Thymus (tissue), 11 donors: ENCODE measurements at regions not wholly inside any gene's neighbourhood (a gene's known extent, or its start where the extent isn't known, plus 50 kb on each side); places are given as distances from the start of the nearest gene placed in this dataset.

Experiments used
- DNase-seq, 9 donors: peaks; one replicate each; pipeline ENCODE4 v3.0.0-alpha.2; 2013; ENCODE audit warnings: low spot score in 9 of 9, low read depth in 6 of 9, missing footprints in 1 of 9
- H3K27ac ChIP-seq, 2 donors: one replicate each; pipeline ENCODE4 v1.5.1; 2013; ENCODE audit warnings: control low read depth in 1 of 2, low read depth in 1 of 2, low read length in 1 of 2, mild to moderate bottlenecking in 1 of 2, moderate library complexity in 1 of 2
- H3K27me3 ChIP-seq, 2 donors: one replicate each; pipeline ENCODE4 v1.5.1; 2013; ENCODE audit warnings: low read length in 1 of 2; ENCODE audit not compliant: control insufficient read depth in 2 of 2, insufficient read depth in 1 of 2
- H3K36me3 ChIP-seq, 2 donors: one replicate each; pipeline ENCODE4 v1.5.1; 2013; ENCODE audit warnings: low read length in 1 of 2, mild to moderate bottlenecking in 1 of 2, moderate library complexity in 1 of 2; ENCODE audit not compliant: control insufficient read depth in 2 of 2, insufficient read depth in 2 of 2
- H3K4me1 ChIP-seq, 2 donors: one replicate each; pipeline ENCODE4 v1.5.1; 2013; ENCODE audit warnings: low read length in 2 of 2; ENCODE audit not compliant: control insufficient read depth in 2 of 2, insufficient read depth in 2 of 2
- H3K4me3 ChIP-seq, 2 donors: one replicate each; pipeline ENCODE4 v1.5.1; 2013; ENCODE audit warnings: low read length in 2 of 2, control low read depth in 1 of 2, mild to moderate bottlenecking in 1 of 2
- H3K9me3 ChIP-seq, 2 donors: one replicate each; pipeline ENCODE4 v1.5.1; 2013; ENCODE audit warnings: low read length in 1 of 2, mild to moderate bottlenecking in 1 of 2; ENCODE audit not compliant: control insufficient read depth in 2 of 2, insufficient read depth in 1 of 2
- WGBS: extraction: QIAGEN DNeasy Blood & Tissue Kit; methylation state at CpG from one replicate; pipeline ENCODE4 v1.1.7; 2013; 5-methylcytosine and 5-hydroxymethylcytosine counted together
- donor health status: healthy.

DNA sequence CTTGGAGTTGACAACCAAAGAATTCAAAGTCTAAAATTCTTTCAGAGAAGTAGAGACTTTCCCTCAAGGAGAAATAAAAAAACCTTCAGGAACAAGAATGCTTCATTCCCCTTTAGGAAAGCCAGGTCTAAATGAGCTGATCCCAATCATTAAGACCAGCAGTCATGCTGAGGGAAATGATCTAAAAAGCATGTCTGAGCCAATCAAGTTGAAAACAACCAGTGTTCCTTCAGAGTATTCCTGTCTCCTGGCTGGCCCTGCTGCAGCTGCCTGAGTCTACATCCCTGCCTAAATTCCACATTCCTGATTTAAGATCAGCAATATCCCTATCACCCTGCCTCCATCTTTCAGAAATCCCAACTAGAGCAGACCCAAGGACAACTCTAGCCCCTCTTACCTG is 244.5 kb downstream of the PLK2 start:
- Histone ChIP-seq H3K36me3 (no peaks in the 10 kb centered on the region), H3K4me1 (no peaks in the 10 kb centered on the region), H3K27ac (no peak overlapping the region), H3K4me3 (no peak overlapping the region), H3K9me3 (no peaks in the 10 kb centered on the region), H3K27me3 (no peaks in the 10 kb centered on the region)
- no peak for DNase-seq

DNA sequence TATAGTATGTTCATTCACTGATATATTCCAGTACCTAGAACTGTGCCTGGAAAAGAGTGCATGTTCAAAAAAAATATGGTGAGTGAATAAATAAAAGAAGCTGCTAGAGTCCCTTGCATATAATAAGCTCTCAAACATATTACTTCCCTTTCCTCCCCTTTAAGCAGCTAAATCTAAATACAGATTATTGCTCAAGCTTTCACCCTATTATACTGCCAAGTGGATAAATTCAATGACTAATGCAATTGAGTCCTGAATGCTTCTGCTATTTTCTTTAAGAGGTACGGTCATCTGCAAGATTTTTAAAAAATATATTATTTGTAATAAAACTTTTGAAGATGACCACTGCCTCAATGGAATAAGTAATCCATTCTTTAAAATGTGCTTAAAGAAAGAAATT is 248.4 kb downstream of the PLK2 start:
- DNase-seq, result no peak
- Histone ChIP-seq H3K9me3 (no peaks in the 10 kb centered on the region), H3K27ac (no peak overlapping the region), H3K36me3 (no peaks in the 10 kb centered on the region), H3K27me3 (no peaks in the 10 kb centered on the region), H3K4me3 (no peak overlapping the region), H3K4me1 (no peaks in the 10 kb centered on the region)
- 99% methylated on average over 1 of the region's 1 CpG for WGBS

- Histone ChIP-seq H3K27ac (no peak overlapping the region), H3K4me3 (no peak overlapping the region), H3K9me3 (no peaks in the 10 kb centered on the region), H3K36me3 (no peaks in the 10 kb centered on the region), H3K4me1 (no peaks in the 10 kb centered on the region), H3K27me3 (no peaks in the 10 kb centered on the region)
- DNase-seq, result no peak
- WGBS, result 93% methylated on average over 7 of the region's 7 CpGs
Observed at GRCh38 chr5:58208674-58209073, 251.2 kb downstream of the PLK2 start.

DNA sequence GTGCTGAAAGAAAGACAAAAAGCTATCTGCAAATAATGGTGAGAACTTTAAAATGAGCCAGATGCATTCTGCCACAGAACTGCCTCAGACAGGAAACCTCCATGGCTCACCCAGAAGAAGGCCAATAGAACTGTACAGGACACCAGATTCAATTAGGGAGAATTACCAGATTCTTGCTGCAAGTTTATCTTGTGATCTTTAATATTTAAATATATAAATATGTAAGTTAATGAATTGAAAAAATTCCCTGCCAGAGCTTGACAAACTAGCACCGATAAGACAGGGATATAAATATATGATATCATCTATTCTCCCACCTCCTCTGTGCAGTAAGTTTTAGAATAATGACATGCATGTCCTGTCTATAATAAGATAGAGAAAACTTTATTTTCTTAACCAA is 252.8 kb downstream of the PLK2 start:
- no peak for DNase-seq
- Histone ChIP-seq H3K27ac (no peak overlapping the region), H3K4me3 (no peak overlapping the region), H3K27me3 (no peaks in the 10 kb centered on the region), H3K36me3 (no peaks in the 10 kb centered on the region), H3K9me3 (no peaks in the 10 kb centered on the region), H3K4me1 (no peaks in the 10 kb centered on the region)
- WGBS, result 91% methylated on average over 1 of the region's 1 CpG

- H3K4me1 ChIP-seq, result no peaks in the 10 kb centered on the region
- no peak for DNase-seq
- 98% methylated on average over 3 of the region's 3 CpGs for WGBS
Observed at GRCh38 chr5:58204966-58205365, 254.9 kb downstream of the PLK2 start.

DNA sequence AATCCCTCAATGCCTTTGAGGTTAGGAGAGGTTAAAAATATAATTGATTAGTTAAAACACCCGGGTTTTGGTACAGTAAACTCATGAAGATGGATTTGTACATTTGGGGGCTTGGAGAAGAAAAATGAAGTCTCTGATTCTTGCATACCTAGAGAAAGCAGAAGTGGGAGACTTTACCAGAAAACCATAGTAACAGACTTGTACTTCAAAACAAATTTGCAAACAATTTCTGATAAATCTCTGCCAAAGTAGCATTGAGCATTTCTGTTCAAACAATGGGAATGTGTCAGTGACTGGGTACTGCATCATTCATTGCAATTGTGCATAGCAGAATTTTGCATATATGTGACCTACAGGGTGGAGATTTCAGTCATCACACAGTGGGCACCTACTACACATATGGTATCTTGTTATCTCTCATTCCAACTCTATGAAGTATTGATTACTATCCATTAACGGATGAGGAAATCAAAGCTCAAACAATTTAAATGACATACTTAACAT is 256.9 kb downstream of the PLK2 start:
- WGBS, result 92% methylated on average over 2 of the region's 2 CpGs
- no peaks in the 10 kb centered on the region for H3K9me3 ChIP-seq
- H3K36me3 ChIP-seq, result no peaks in the 10 kb centered on the region
- DNase-seq, result no peak
- H3K27ac ChIP-seq, result no peak overlapping the region
- no peak overlapping the region for H3K4me3 ChIP-seq
- no peaks in the 10 kb centered on the region for H3K27me3 ChIP-seq
- H3K4me1 ChIP-seq, result no peaks in the 10 kb centered on the region

More at GRCh38 chr5:58204966-58205365, 254.9 kb downstream of the PLK2 start:
- H3K27ac ChIP-seq, result no peak overlapping the region
- no peaks in the 10 kb centered on the region for H3K36me3 ChIP-seq
- H3K4me3 ChIP-seq, result no peak overlapping the region
- no peaks in the 10 kb centered on the region for H3K27me3 ChIP-seq
- no peaks in the 10 kb centered on the region for H3K9me3 ChIP-seq

DNA sequence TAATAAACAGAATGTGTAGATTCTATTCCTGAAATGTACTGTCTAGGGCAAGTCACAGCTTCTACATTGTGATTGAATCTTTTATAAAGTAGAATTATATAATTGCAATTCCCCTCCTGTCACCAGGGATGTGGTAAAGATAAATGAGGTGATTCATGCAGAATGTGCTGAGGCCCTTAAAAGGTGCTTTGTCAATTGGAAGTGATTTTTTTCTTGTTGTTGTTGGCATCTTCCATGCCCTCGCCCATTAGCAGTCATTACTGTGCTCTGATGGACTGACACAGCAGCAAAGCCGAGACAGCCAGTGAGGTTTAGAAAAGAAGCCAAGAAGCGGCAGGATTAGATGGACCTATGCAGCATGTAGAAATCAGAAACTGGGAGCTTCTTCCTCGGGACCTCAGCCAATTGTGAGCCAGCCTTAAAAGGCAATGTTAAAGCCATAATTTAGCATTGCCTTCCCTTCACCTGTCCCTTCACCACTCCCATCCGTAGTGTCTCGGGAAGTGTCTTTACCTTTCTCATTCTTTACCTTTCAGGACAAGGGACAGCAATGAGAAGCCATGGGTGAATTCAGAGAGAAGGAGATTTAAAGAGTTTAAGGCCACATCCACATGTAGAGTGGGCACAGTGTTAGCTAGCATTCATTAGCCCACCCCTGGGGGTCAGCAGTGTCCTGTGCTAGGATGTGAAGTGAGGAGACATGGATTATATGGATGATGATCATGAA is 257.8 kb downstream of the PLK2 start:
- Histone ChIP-seq H3K36me3 (no peaks in the 10 kb centered on the region), H3K4me3 (no peak overlapping the region), H3K9me3 (no peaks in the 10 kb centered on the region), H3K27me3 (no peaks in the 10 kb centered on the region), H3K4me1 (no peaks in the 10 kb centered on the region), H3K27ac (no peak overlapping the region)
- 93% methylated on average over 6 of the region's 6 CpGs for WGBS
- no peak for DNase-seq

DNA sequence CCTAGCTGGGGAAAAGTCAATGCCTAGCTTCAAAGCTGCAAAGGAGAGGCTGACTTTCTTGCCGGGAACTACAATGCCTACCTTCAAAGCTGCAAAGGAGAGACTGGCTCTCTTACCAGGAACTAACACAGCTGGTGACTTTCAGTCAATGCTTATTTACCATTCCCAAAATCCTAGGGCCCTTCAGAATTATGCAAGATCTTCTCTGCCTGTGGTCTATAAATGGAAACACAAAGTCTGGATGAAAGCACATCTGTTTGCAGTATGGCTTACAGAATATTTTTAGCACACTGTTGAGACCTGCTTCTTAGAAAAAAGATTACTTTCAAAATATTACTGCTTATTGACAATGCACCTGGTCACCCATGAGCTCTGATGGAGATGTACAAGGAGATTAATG is 259.4 kb downstream of the PLK2 start:
- H3K4me1 ChIP-seq, result no peaks in the 10 kb centered on the region
- no peak overlapping the region for H3K27ac ChIP-seq
- WGBS, result 95% methylated on average over 1 of the region's 1 CpG
- no peak overlapping the region for H3K4me3 ChIP-seq
- no peaks in the 10 kb centered on the region for H3K27me3 ChIP-seq
- no peaks in the 10 kb centered on the region for H3K36me3 ChIP-seq
- H3K9me3 ChIP-seq, result no peaks in the 10 kb centered on the region
- no peak for DNase-seq

DNA sequence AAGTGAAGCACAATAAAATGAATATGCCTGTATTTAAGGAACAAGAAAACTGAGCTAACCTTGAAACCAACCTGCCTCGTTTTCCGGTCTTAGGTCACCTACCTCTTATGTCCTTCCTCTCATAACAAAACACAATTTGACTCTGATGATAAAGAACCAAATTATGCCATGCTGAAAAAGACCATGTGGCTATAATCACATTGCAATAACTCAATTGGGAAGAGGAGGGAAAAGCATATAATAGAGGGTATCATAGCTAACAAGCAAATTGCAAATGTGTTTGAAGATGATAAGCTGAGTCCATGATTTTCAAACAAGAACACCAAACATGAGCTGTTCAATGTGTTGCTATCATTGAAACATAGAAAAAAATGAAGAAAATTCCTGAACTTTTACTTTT is 260.8 kb downstream of the PLK2 start:
- no peaks in the 10 kb centered on the region for H3K27me3 ChIP-seq
- DNase-seq, result no peak
- no peaks in the 10 kb centered on the region for H3K4me1 ChIP-seq
- no peaks in the 10 kb centered on the region for H3K9me3 ChIP-seq
- 94% methylated on average over 2 of the region's 2 CpGs for WGBS
- H3K27ac ChIP-seq, result no peak overlapping the region
- H3K36me3 ChIP-seq, result no peaks in the 10 kb centered on the region
- no peak overlapping the region for H3K4me3 ChIP-seq
